HepG2 (cell line): ENCODE measurements at regions not wholly inside any gene's neighbourhood (a gene's known extent, or its start where the extent isn't known, plus 50 kb on each side); places are given as distances from the start of the nearest gene placed in this dataset.

Source experiments
- ATAC-seq: fragments of 200-7000 bp; cut with Tn5 transposase; 3 replicates; pipeline ENCODE4 v1.9.1; 2020; ENCODE audit warnings: mild to moderate bottlenecking, moderate library complexity
- BruUV-seq: library from RNA; stranded (reverse); fragments of 400-500 nt; replicated peaks from 2 replicates; lab custom pipeline; 2021; lab: Mats Ljungman, UMichigan
- CTCF ChIA-PET: fragments of 300-600 bp; formaldehyde crosslinking; extraction: SDS; loops from one replicate; lab custom pipeline; 2021; ENCODE audit warnings: low total read pairs, inconsistent platforms, low intra/inter-chr PET ratio; lab: Yijun Ruan, JAX
- POLR2A ChIA-PET: fragments of 350-600 bp; sonication (Branson Sonifier 250); formaldehyde crosslinking; loops from one replicate; lab custom pipeline; 2020; ENCODE audit warnings: antibody characterized with exemption, inconsistent platforms; lab: Yijun Ruan, JAX
- DNase-seq: peaks from one replicate; pipeline ENCODE4 v3.0.0-alpha.2; 2015; ENCODE audit warnings: low spot score
- FAIRE-seq: peaks from 3 replicates; lab custom pipeline; 2011; peaks lifted over from hg19 to GRCh38; lab: Jason Lieb, UNC
- H2AFZ ChIP-seq: one replicate; pipeline ENCODE4 v1.6.1; 2011; ENCODE audit warnings: low read length, inconsistent platforms
- H3K27ac ChIP-seq: fragments of 300-600 bp; 3 replicates; pipeline ENCODE4 v1.8.0; 2011; ENCODE audit warnings: mixed run types, mild to moderate bottlenecking, mixed read lengths, low read length, inconsistent platforms; ENCODE audit not compliant: insufficient read depth; ENCODE audit errors: extremely low read length
- H3K27me3 ChIP-seq, 2 experiments: fragments of 200-600 bp in 1 of 2; 2 replicates in 1 of 2; 3 replicates in 1 of 2; pipeline versions ENCODE4 v1.6.0 to v1.8.0; 2011; ENCODE audit warnings: low read length in 2 of 2, mild to moderate bottlenecking in 2 of 2, moderate library complexity in 2 of 2, inconsistent platforms in 1 of 2; ENCODE audit not compliant: insufficient read depth in 2 of 2, control insufficient read depth in 1 of 2
- H3K36me3 ChIP-seq, 2 experiments: fragments of 200-600 bp in 1 of 2; replicated peaks in 1 of 2; 2 replicates in 1 of 2; 3 replicates in 1 of 2; pipeline versions ENCODE4 v1.5.1 to v1.8.0; 2011; ENCODE audit warnings: low read length in 2 of 2, inconsistent platforms in 1 of 2; ENCODE audit not compliant: insufficient read depth in 2 of 2, control insufficient read depth in 1 of 2
- H3K4me1 ChIP-seq: 2 replicates; pipeline ENCODE4 v1.5.1; 2012; ENCODE audit warnings: low read length, inconsistent platforms; ENCODE audit not compliant: insufficient read depth
- H3K4me2 ChIP-seq: 2 replicates; pipeline ENCODE4 v1.6.0; 2011; ENCODE audit warnings: low read depth, low read length, inconsistent platforms
- H3K4me3 ChIP-seq, 3 experiments: fragments of 200-600 bp in 1 of 3; sonication (generic), shearing (Covaris generic) in 1 of 3; replicated peaks in 1 of 3; 2 replicates each; pipeline ENCODE4 v1.5.1; 2011 to 2016; ENCODE audit warnings: low read length in 3 of 3, inconsistent platforms in 2 of 3, low read depth in 2 of 3, mild to moderate bottlenecking in 2 of 3, control low read depth in 1 of 3, mixed read lengths in 1 of 3; ENCODE audit not compliant: insufficient read depth in 1 of 3
- H3K79me2 ChIP-seq: one replicate; pipeline ENCODE4 v1.6.1; 2011; ENCODE audit warnings: low read length, inconsistent platforms; ENCODE audit not compliant: insufficient read depth
- H3K9ac ChIP-seq: 2 replicates; pipeline ENCODE4 v1.6.0; 2011; ENCODE audit warnings: mild to moderate bottlenecking, low read depth, low read length, inconsistent platforms; ENCODE audit not compliant: insufficient read depth
- H3K9me3 ChIP-seq: 2 replicates; pipeline ENCODE4 v1.5.1; 2012; ENCODE audit warnings: mild to moderate bottlenecking, low read length
- H4K20me1 ChIP-seq: 2 replicates; pipeline ENCODE4 v1.6.0; 2011; ENCODE audit warnings: inconsistent platforms, mild to moderate bottlenecking, low read length, moderate library complexity; ENCODE audit not compliant: insufficient read depth
- CREBL2 ChIP-seq: sonication (generic); formaldehyde crosslinking; IDR thresholded peaks from 2 replicates; pipeline ENCODE4 v1.8.1; 2023; ENCODE audit warnings: missing genetic modification reagents, mild to moderate bottlenecking, borderline replicate concordance
- RAD21 ChIP-seq: fragments of 450-650 bp; formaldehyde crosslinking; IDR thresholded peaks from 2 replicates; pipeline ENCODE4 v1.5.0; 2020; ENCODE audit warnings: mild to moderate bottlenecking
- RORA ChIP-seq: sonication (generic); formaldehyde crosslinking; IDR thresholded peaks from 2 replicates; pipeline ENCODE4 v1.5.0; 2020; ENCODE audit warnings: mild to moderate bottlenecking, missing genetic modification reagents, moderate library complexity
- TOE1 ChIP-seq: sonication (generic); formaldehyde crosslinking; IDR thresholded peaks from 2 replicates; pipeline ENCODE4 v1.4.0; 2020; ENCODE audit warnings: mild to moderate bottlenecking, missing genetic modification reagents
- ZBED4 ChIP-seq: sonication (generic); formaldehyde crosslinking; IDR thresholded peaks from 2 replicates; pipeline ENCODE4 v1.4.0; 2020; ENCODE audit warnings: missing genetic modification reagents, borderline replicate concordance
- ZBTB21 ChIP-seq: sonication (generic); formaldehyde crosslinking; IDR thresholded peaks from 2 replicates; pipeline ENCODE4 v1.4.0; 2020; ENCODE audit warnings: missing genetic modification reagents
- ZNF205 ChIP-seq: IDR thresholded peaks from 2 replicates; pipeline ENCODE4 v1.6.1; 2018; ENCODE audit warnings: missing biosample characterization, missing genetic modification reagents
- ZNF446 ChIP-seq: sonication (generic); formaldehyde crosslinking; IDR thresholded peaks from 2 replicates; pipeline ENCODE4 v1.5.0; 2020; ENCODE audit warnings: mild to moderate bottlenecking, missing genetic modification reagents
- ZNF501 ChIP-seq: sonication (generic); formaldehyde crosslinking; IDR thresholded peaks from 2 replicates; pipeline ENCODE4 v1.5.1; 2020; ENCODE audit warnings: mild to moderate bottlenecking, moderate library complexity, missing genetic modification reagents
- ZNF512 ChIP-seq: sonication (generic); formaldehyde crosslinking; IDR thresholded peaks from 2 replicates; pipeline ENCODE4 v1.4.0; 2020; ENCODE audit warnings: mild to moderate bottlenecking, missing genetic modification reagents
- ZNF556 ChIP-seq: sonication (generic); formaldehyde crosslinking; IDR thresholded peaks from 2 replicates; pipeline ENCODE4 v1.4.0; 2020; ENCODE audit warnings: mild to moderate bottlenecking, missing genetic modification reagents, borderline replicate concordance
- WGBS: methylation state at CpG from one replicate; pipeline ENCODE4 v1.1.6; 2017; ENCODE audit warnings: low lambda C conversion rate; 5-methylcytosine and 5-hydroxymethylcytosine counted together
- in situ Hi-C: cut with HindIII; loops from 2 replicates; pipeline ENCODE4 v1.10.0; 2017; ENCODE audit warnings: low pct_unique_long_range_greater_than_20kb; ENCODE audit not compliant: extremely low pct_ligation_motif_present
- intact Hi-C: fragments of 100-400 bp; cut with micrococcal nuclease; formaldehyde crosslinking; loops from one replicate; pipeline ENCODE4 v1.10.0; 2022; ENCODE audit not compliant: unreplicated experiment

GRCh38 chr1:112059679-112060078, 70.2 kb upstream of the KCND3 start:
- WGBS = 20% methylated on average over 1 of the region's 6 CpGs
- Histone ChIP-seq H3K4me3 (no peak overlapping the region), H3K27ac (no peak overlapping the region), H3K36me3 (no peaks in the 10 kb centered on the region), H4K20me1 (no peaks in the 10 kb centered on the region), H3K4me2 (no peak overlapping the region), H2AFZ (no peak overlapping the region), H3K9me3 (no peaks in the 10 kb centered on the region), H3K4me1 (no peaks in the 10 kb centered on the region), H3K9ac (no peak overlapping the region), H3K27me3 (no peaks in the 10 kb centered on the region), H3K79me2 (no peaks in the 10 kb centered on the region)
- intact Hi-C loops (no loop called here), in situ Hi-C loops (no loop called here)
- no peak for TF ChIP-seq ZNF512
- TF ChIP-seq ZNF501 (CRISPR knock-in tag) = no peak
- TF ChIP-seq TOE1 (CRISPR knock-in tag) = no peak
- FAIRE-seq = no peak
- ChIA-PET POLR2A (no interaction called here), CTCF (no interaction called here)
- no peak for ATAC-seq
- BruUV-seq = no TSS peak
- no peak for DNase-seq

- Histone ChIP-seq H3K9ac (no peak overlapping the region), H3K4me1 (no peaks in the 10 kb centered on the region), H3K79me2 (no peaks in the 10 kb centered on the region), H2AFZ (no peak overlapping the region), H3K36me3 (no peaks in the 10 kb centered on the region), H3K27ac (no peak overlapping the region), H4K20me1 (no peaks in the 10 kb centered on the region), H3K9me3 (no peaks in the 10 kb centered on the region), H3K4me3 (no peak overlapping the region), H3K4me2 (no peak overlapping the region), H3K27me3 (no peaks in the 10 kb centered on the region; a peak in 1 of 5 replicates)
- ChIA-PET POLR2A (no interaction called here), CTCF (no interaction called here)
- no peak for FAIRE-seq
- intact Hi-C loops = no loop called here
- no peak for ATAC-seq
- TF ChIP-seq ZNF205 (CRISPR knock-in tag) (no peak), ZNF556 (CRISPR knock-in tag) (no peak), RORA (CRISPR knock-in tag) (no peak), ZNF446 (no peak), ZBED4 (no peak), ZBTB21 (no peak), RAD21 (CRISPR knock-in tag) (no peak), CREBL2 (CRISPR knock-in tag) (no peak)
- DNase-seq = no peak
- in situ Hi-C loops = no loop called here
- BruUV-seq = no TSS peak
- WGBS = 0% methylated on average over 1 of the region's 1 CpG
Measured at GRCh38 chr1:112060261-112060660, 70.8 kb upstream of the KCND3 start.
